ENCODE measurements at regions not wholly inside any gene's neighbourhood (a gene's known extent, or its start where the extent isn't known, plus 50 kb on each side); places are given as distances from the start of the nearest gene placed in this dataset.
"Not testable (repeated sequence)": the region's sequence is repeated elsewhere in the genome, so short reads cannot be mapped to it uniquely, and the experiment has no call there.

- Mint-ChIP-seq H3K36me3 (ENCODE audit: low read depth) (no peaks in the 10 kb centered on the region), H3K27ac (no peak overlapping the region), H3K4me3 (no peak overlapping the region), H3K4me1 (ENCODE audit: low read depth) (no peaks in the 10 kb centered on the region), H3K9me3 (no peaks in the 10 kb centered on the region), H3K27me3 (ENCODE audit: low read depth) (peaks cover 2% of the 10 kb centered on the region)
- CTCF ChIA-PET: interaction anchor here (0.7 kb wide), 1 partner anchor 13 kb away, joined by 3 read pairs; no protein-coding TSS in a partner anchor
- intact Hi-C loops (cut with micrococcal nuclease): no loop called here
- no peak for DNase-seq
Measured at GRCh38 chr6:153984811-153985210, 54.2 kb upstream of the OPRM1 start.

DNA sequence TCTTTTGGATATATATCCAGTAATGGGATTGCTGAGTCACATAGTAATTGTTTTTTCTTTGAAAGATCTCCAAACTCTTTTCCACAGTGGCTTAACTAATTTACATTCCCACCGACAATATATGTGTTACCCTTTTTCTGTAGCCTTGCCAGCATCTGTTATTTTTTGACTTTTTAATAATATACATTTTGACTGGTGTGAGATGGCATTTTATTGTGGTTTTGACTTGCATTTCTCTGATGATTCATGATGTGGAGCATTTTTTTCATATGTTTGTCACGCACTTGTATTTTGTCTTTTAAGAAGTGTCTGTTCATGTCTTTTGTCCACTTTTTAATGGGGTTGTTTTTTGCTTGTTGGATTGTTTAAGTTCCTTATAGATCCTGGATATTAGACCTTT is 58.9 kb upstream of the OPRM1 start:
- intact Hi-C loops (cut with micrococcal nuclease): no loop called here
- DNase-seq: no peak
- Mint-ChIP-seq H3K27ac (no peak overlapping the region), H3K4me1 (ENCODE audit: low read depth) (peaks cover 2% of the 10 kb centered on the region), H3K9me3 (peaks cover 3% of the 10 kb centered on the region), H3K36me3 (ENCODE audit: low read depth) (no peaks in the 10 kb centered on the region), H3K27me3 (ENCODE audit: low read depth) (peaks cover 2% of the 10 kb centered on the region), H3K4me3 (no peak overlapping the region)
- CTCF ChIA-PET: no interaction called here

DNA sequence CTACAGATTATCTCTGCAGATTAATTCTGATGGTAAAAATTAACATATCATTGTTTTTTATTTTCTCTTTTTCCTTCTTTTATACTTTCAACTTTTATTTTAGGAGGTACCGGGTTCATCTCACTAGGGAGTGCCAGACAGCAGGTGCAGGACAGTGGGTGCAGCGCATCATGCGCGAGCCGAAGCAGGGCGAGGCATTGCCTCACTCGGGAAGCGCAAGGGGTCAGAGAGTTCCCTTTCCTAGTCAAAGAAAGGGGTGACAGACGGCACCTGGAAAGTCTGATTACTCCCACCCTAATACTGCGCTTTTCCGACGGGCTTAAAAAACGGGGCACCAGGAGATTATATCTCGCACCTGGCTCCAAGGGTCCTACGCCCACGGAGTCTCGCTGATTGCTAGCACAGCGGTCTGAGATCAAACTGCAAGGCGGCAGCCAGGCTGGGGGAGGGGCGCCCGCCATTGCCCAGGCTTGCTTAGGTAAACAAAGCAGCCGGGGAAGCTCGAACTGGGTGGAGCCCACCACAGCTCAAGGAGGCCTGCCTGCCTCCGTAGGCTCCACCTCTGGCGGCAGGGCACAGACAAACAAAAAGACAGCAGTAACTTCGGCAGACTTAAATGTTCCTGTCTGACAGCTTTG is 60.0 kb upstream of the OPRM1 start:
- DNase-seq; H3K27me3 Mint-ChIP-seq (ENCODE audit: low read depth); H3K4me1 Mint-ChIP-seq (ENCODE audit: low read depth); CTCF ChIA-PET; H3K9me3 Mint-ChIP-seq; H3K36me3 Mint-ChIP-seq (ENCODE audit: low read depth); intact Hi-C loops (cut with micrococcal nuclease); H3K27ac Mint-ChIP-seq; H3K4me3 Mint-ChIP-seq: not testable (repeated sequence)

DNA sequence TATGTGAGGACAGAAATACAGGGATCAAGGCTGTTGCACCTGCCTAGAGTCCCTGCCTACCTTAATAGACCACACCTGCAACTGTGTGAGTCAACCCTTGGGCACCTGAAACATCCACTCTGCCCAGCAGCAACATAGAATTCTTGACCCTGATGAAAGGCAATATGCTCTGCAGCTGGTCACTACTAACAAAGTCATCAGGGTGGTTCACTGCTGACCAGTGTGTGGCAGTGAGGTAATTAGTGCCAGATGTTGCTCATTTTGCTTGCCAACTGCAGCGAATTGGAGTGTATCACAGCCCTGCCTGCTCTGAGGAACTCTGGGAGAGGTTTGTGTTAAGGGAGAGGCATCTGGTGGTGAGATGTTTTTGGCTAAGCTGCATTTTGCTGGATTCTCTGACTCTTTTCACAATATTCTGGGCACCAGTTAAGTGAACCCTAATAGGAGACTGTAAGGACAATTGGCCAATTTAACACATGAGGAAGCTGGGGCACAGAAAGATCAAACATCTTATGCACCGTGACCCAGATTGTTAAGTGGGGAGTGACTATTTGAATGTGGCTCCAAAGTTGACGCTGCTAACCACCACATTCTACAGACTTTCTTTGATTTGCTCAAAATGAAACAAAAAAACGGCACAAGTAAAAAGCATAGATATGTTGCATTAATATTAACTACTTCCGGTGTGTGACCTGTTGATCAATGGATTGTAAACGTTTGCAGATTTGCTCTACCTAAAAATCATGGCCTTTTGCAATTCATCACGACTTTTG is 61.9 kb upstream of the OPRM1 start:
- intact Hi-C loops (cut with micrococcal nuclease): no loop called here
- no peaks in the 10 kb centered on the region for H3K36me3 Mint-ChIP-seq (ENCODE audit: low read depth)
- CTCF ChIA-PET: interaction anchor here (0.6 kb wide), 1 partner anchor 931 kb away, joined by 4 read pairs; no protein-coding TSS in a partner anchor
- H3K27ac Mint-ChIP-seq: no peak overlapping the region
- H3K4me1 Mint-ChIP-seq (ENCODE audit: low read depth): peaks cover 2% of the 10 kb centered on the region
- H3K27me3 Mint-ChIP-seq (ENCODE audit: low read depth): peaks cover under 1% of the 10 kb centered on the region
- H3K9me3 Mint-ChIP-seq: peaks cover 3% of the 10 kb centered on the region
- H3K4me3 Mint-ChIP-seq: no peak overlapping the region
- no peak for DNase-seq

GRCh38 chr6:153966001-153966400 is 73.0 kb upstream of the OPRM1 start:
- no peaks in the 10 kb centered on the region for H3K9me3 Mint-ChIP-seq
- intact Hi-C loops (cut with micrococcal nuclease): no loop called here
- H3K27me3 Mint-ChIP-seq (ENCODE audit: low read depth): no peaks in the 10 kb centered on the region
- no peak for DNase-seq
- H3K4me1 Mint-ChIP-seq (ENCODE audit: low read depth): peaks cover 24% of the 10 kb centered on the region
- no peak overlapping the region for H3K4me3 Mint-ChIP-seq
- no peak overlapping the region for H3K27ac Mint-ChIP-seq
- H3K36me3 Mint-ChIP-seq (ENCODE audit: low read depth): no peaks in the 10 kb centered on the region
- CTCF ChIA-PET: no interaction called here

- H3K27ac Mint-ChIP-seq: no peak overlapping the region
- no peak for DNase-seq
- H3K9me3 Mint-ChIP-seq: no peaks in the 10 kb centered on the region
- intact Hi-C loops (cut with micrococcal nuclease): no loop called here
- H3K4me1 Mint-ChIP-seq (ENCODE audit: low read depth): peaks cover 24% of the 10 kb centered on the region
- CTCF ChIA-PET: interaction anchor here (0.6 to 0.7 kb wide), 2 partner anchors 373 to 614 kb away, joined by 3 read pairs; no protein-coding TSS in a partner anchor
- no peaks in the 10 kb centered on the region for H3K27me3 Mint-ChIP-seq (ENCODE audit: low read depth)
- H3K36me3 Mint-ChIP-seq (ENCODE audit: low read depth): no peaks in the 10 kb centered on the region
- no peak overlapping the region for H3K4me3 Mint-ChIP-seq
Measured at GRCh38 chr6:153963352-153963751, 75.7 kb upstream of the OPRM1 start.

GRCh38 chr6:153962555-153962954 is 76.5 kb upstream of the OPRM1 start:
- H3K27me3 Mint-ChIP-seq (ENCODE audit: low read depth): no peaks in the 10 kb centered on the region
- no peak overlapping the region for H3K27ac Mint-ChIP-seq
- H3K9me3 Mint-ChIP-seq: no peaks in the 10 kb centered on the region
- intact Hi-C loops (cut with micrococcal nuclease): no loop called here
- CTCF ChIA-PET: interaction anchor here (0.7 to 1.1 kb wide), 2 partner anchors 10 to 162 kb away, joined by 3 to 4 read pairs; no protein-coding TSS in a partner anchor
- no peaks in the 10 kb centered on the region for H3K36me3 Mint-ChIP-seq (ENCODE audit: low read depth)
- peaks cover 24% of the 10 kb centered on the region for H3K4me1 Mint-ChIP-seq (ENCODE audit: low read depth)
- H3K4me3 Mint-ChIP-seq: no peak overlapping the region
- DNase-seq: no peak

DNA sequence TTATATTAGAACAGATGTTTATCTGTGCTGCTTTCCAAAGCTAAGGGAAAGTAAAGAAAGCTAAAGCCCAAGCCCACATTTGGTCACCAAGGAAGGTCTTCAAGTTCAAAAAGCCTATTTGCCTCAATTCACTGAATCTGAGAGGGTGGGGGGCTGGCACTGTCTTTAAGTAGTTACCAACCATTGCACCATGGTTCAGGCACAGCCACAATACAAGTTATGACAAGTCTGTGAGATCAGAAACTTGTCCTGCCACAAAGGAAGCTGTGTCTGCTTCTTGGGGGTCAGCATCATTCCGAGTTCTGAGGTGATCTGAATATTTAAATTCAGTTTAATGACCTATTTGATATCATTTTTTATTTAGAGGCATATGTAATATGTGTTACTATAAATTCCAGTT is 78.3 kb upstream of the OPRM1 start:
- Mint-ChIP-seq H3K9me3 (no peaks in the 10 kb centered on the region), H3K27me3 (ENCODE audit: low read depth) (no peaks in the 10 kb centered on the region), H3K27ac (no peak overlapping the region), H3K4me3 (no peak overlapping the region), H3K36me3 (ENCODE audit: low read depth) (no peaks in the 10 kb centered on the region), H3K4me1 (ENCODE audit: low read depth) (peaks cover 19% of the 10 kb centered on the region)
- CTCF ChIA-PET: no interaction called here
- intact Hi-C loops (cut with micrococcal nuclease): no loop called here
- no peak for DNase-seq

- Mint-ChIP-seq H3K4me1 (ENCODE audit: low read depth) (peaks cover 15% of the 10 kb centered on the region), H3K36me3 (ENCODE audit: low read depth) (no peaks in the 10 kb centered on the region), H3K27ac (no peak overlapping the region), H3K9me3 (no peaks in the 10 kb centered on the region), H3K4me3 (no peak overlapping the region), H3K27me3 (ENCODE audit: low read depth) (no peaks in the 10 kb centered on the region)
- intact Hi-C loops (cut with micrococcal nuclease): no loop called here
- no peak for DNase-seq
- CTCF ChIA-PET: no interaction called here
Measured at GRCh38 chr6:153960281-153960680, 78.8 kb upstream of the OPRM1 start.

DNA sequence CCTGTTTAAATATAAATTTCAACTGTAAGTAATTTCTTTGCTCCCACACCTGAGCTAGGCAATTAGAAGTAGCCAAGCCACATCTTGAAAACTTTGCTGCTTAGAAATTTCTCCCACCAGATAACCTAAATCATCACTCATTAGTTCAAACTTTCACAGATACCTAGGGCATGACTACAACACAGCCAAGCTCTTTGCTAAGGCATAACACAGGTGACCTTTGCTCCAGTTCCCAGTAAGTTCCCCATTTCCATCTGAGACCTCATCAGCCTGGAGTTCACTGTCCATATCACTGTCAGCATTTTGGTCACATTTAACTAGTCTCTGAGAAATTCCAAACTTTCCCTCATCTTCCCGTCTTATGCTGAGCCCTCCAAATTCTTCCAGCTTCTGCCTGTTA is 79.8 kb upstream of the OPRM1 start:
- Mint-ChIP-seq H3K27ac (no peak overlapping the region), H3K27me3 (ENCODE audit: low read depth) (no peaks in the 10 kb centered on the region), H3K9me3 (no peaks in the 10 kb centered on the region), H3K36me3 (ENCODE audit: low read depth) (no peaks in the 10 kb centered on the region), H3K4me1 (ENCODE audit: low read depth) (peaks cover 11% of the 10 kb centered on the region), H3K4me3 (no peak overlapping the region)
- intact Hi-C loops (cut with micrococcal nuclease): no loop called here
- no peak for DNase-seq
- CTCF ChIA-PET: interaction anchor here (1.1 kb wide), 1 partner anchor 11 kb away, joined by 3 read pairs; no protein-coding TSS in a partner anchor

DNA sequence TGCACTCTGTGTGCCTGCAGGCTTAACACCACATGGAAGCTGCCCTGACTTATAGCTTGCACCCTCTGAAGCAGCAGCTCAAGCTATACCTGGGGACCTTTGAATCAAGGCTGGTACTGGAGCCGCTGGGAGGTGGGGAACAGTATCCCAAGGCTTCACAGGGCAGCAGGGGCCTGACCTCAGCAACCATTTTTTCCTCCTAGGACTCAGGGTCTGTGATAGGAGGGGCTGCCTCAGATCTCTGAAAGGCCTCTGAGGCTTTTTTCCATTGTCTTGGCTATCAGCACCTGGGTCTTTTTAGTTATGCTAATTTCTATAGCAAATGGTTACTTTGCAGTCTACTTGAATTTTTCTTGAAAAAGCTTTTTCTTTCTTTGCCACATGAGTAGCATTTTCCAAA is 80.2 kb upstream of the OPRM1 start:
- no peak overlapping the region for H3K27ac Mint-ChIP-seq
- no peaks in the 10 kb centered on the region for H3K9me3 Mint-ChIP-seq
- no peak overlapping the region for H3K4me3 Mint-ChIP-seq
- CTCF ChIA-PET: interaction anchor here (1.1 kb wide), 1 partner anchor 11 kb away, joined by 3 read pairs; no protein-coding TSS in a partner anchor
- H3K27me3 Mint-ChIP-seq (ENCODE audit: low read depth): no peaks in the 10 kb centered on the region
- no peak for DNase-seq
- H3K36me3 Mint-ChIP-seq (ENCODE audit: low read depth): no peaks in the 10 kb centered on the region
- intact Hi-C loops (cut with micrococcal nuclease): no loop called here
- peaks cover 11% of the 10 kb centered on the region for H3K4me1 Mint-ChIP-seq (ENCODE audit: low read depth)

- CTCF ChIA-PET: no interaction called here
- intact Hi-C loops (cut with micrococcal nuclease): no loop called here
- H3K4me3 Mint-ChIP-seq: no peak overlapping the region
- no peaks in the 10 kb centered on the region for H3K27me3 Mint-ChIP-seq (ENCODE audit: low read depth)
- no peaks in the 10 kb centered on the region for H3K4me1 Mint-ChIP-seq (ENCODE audit: low read depth)
- H3K36me3 Mint-ChIP-seq (ENCODE audit: low read depth): no peaks in the 10 kb centered on the region
- H3K27ac Mint-ChIP-seq: no peak overlapping the region
- H3K9me3 Mint-ChIP-seq: no peaks in the 10 kb centered on the region
- DNase-seq: no peak
Measured at GRCh38 chr6:153957394-153957793, 81.6 kb upstream of the OPRM1 start.

DNA sequence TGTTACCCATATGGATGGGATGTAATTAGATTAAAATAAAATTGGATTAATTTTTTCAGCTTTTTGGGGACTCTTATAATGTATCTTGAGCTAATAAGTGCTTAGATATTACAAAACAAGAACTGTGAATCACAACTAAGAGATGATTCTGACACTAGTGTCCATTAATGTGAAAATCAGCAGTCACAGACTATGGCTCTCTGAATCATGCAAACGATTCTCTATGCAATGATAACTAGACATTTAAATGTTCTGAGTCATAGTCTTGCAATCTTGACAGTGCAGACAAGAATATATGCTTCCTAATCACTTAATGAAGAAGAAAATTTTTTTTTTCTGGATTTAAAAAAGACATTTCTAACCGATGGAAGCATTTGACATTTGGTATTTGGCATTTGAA is 82.2 kb upstream of the OPRM1 start:
- H3K4me3 Mint-ChIP-seq: no peak overlapping the region
- H3K27me3 Mint-ChIP-seq (ENCODE audit: low read depth): no peaks in the 10 kb centered on the region
- no peaks in the 10 kb centered on the region for H3K9me3 Mint-ChIP-seq
- intact Hi-C loops (cut with micrococcal nuclease): no loop called here
- DNase-seq: no peak
- no peaks in the 10 kb centered on the region for H3K36me3 Mint-ChIP-seq (ENCODE audit: low read depth)
- H3K27ac Mint-ChIP-seq: no peak overlapping the region
- CTCF ChIA-PET: no interaction called here
- H3K4me1 Mint-ChIP-seq (ENCODE audit: low read depth): no peaks in the 10 kb centered on the region

Data from activated naive CD4-positive, alpha-beta T cell treated with anti-CD3 and anti-CD28 coated beads for 36 hours (primary cell).